Natural killer cell (primary cell): ENCODE measurements at regions not wholly inside any gene's neighbourhood (a gene's known extent, or its start where the extent isn't known, plus 50 kb on each side); places are given as distances from the start of the nearest gene placed in this dataset.

Experiments
- ATAC-seq, 3 donors: fragments of 150-1000 bp in 2 of 3; fragments of 200-7000 bp in 1 of 3; cut with Tn5 transposase; 1 replicate in 1 of 3; 2 replicates in 2 of 3; pipeline ENCODE4 v1.10.0; 2021; ENCODE audit warnings: mild to moderate bottlenecking in 2 of 3, moderate library complexity in 2 of 3
- DNase-seq, 2 donors: peaks; one replicate each; pipeline versions ENCODE4 v3.0.0 to v3.0.0-alpha.2; 2013 to 2021; ENCODE audit warnings: mixed read lengths in 1 of 2
- H3K27ac ChIP-seq: one replicate; pipeline ENCODE4 v1.5.1; 2013; ENCODE audit warnings: mild to moderate bottlenecking, low read length
- H3K27me3 ChIP-seq: one replicate; pipeline ENCODE4 v1.6.1; 2013; ENCODE audit warnings: low read length; ENCODE audit not compliant: control insufficient read depth, insufficient read depth
- H3K36me3 ChIP-seq: one replicate; pipeline ENCODE4 v1.6.1; 2013; ENCODE audit warnings: low read length; ENCODE audit not compliant: control insufficient read depth, insufficient read depth
- H3K4me1 ChIP-seq: one replicate; pipeline ENCODE4 v1.6.1; 2013; ENCODE audit warnings: low read length; ENCODE audit not compliant: control insufficient read depth, insufficient read depth
- H3K4me3 ChIP-seq: one replicate; pipeline ENCODE4 v1.5.1; 2013; ENCODE audit warnings: low read length
- H3K9me3 ChIP-seq: one replicate; pipeline ENCODE4 v1.6.1; 2013; ENCODE audit warnings: low read length; ENCODE audit not compliant: control insufficient read depth, insufficient read depth
- H3K27ac Mint-ChIP-seq, 2 donors: one replicate each; pipeline ENCODE4 v1.8.0; 2022; ENCODE audit warnings: mild to moderate bottlenecking in 2 of 2, mixed read lengths in 2 of 2, moderate library complexity in 1 of 2
- H3K27me3 Mint-ChIP-seq, 2 donors: one replicate each; pipeline ENCODE4 v1.8.0; 2022; ENCODE audit warnings: low read depth in 2 of 2, mixed read lengths in 2 of 2
- H3K36me3 Mint-ChIP-seq: one replicate; pipeline ENCODE4 v1.8.0; 2022; ENCODE audit warnings: mixed read lengths
- H3K4me1 Mint-ChIP-seq, 2 donors: one replicate each; pipeline ENCODE4 v1.8.0; 2022; ENCODE audit warnings: mixed read lengths in 2 of 2
- H3K4me3 Mint-ChIP-seq: one replicate; pipeline ENCODE4 v1.8.0; 2022; ENCODE audit warnings: mild to moderate bottlenecking, moderate library complexity, mixed read lengths
- H3K9me3 Mint-ChIP-seq, 2 donors: one replicate each; pipeline ENCODE4 v1.8.0; 2022; ENCODE audit warnings: mixed read lengths in 2 of 2
- CTCF ChIP-seq: fragments of 200-600 bp; IDR thresholded peaks from one replicate; pipeline ENCODE4 v1.8.0; 2022; ENCODE audit warnings: antibody characterized with exemption
- WGBS: methylation state at CpG from one replicate; pipeline ENCODE4 v1.1.7; 2013; ENCODE audit warnings: missing lambda C conversion rate; ENCODE audit not compliant: insufficient coverage; 5-methylcytosine and 5-hydroxymethylcytosine counted together
- intact Hi-C: fragments of 100-400 bp; cut with micrococcal nuclease; formaldehyde crosslinking; loops from one replicate; pipeline ENCODE4 v1.14.2; 2022

GRCh38 chr18:27372386-27372785 is 187.3 kb upstream of the CHST9 start:
- intact Hi-C loops, result no loop called here
- Mint-ChIP-seq H3K27ac (no peak overlapping the region), H3K4me1 (no peaks in the 10 kb centered on the region), H3K27me3 (no peaks in the 10 kb centered on the region), H3K9me3 (peaks cover 13 to 14% of the 10 kb centered on the region in 2 donors), H3K36me3 (no peaks in the 10 kb centered on the region), H3K4me3 (no peak overlapping the region)
- 4% methylated on average over 1 of the region's 1 CpG for WGBS
- no peak for DNase-seq
- Histone ChIP-seq H3K4me1 (no peaks in the 10 kb centered on the region), H3K9me3 (no peaks in the 10 kb centered on the region), H3K27me3 (no peaks in the 10 kb centered on the region), H3K27ac (no peak overlapping the region), H3K4me3 (no peak overlapping the region), H3K36me3 (no peaks in the 10 kb centered on the region)
- TF ChIP-seq CTCF, result no peak
- ATAC-seq, result no peak

GRCh38 chr18:27366665-27367064 is 181.6 kb upstream of the CHST9 start:
- no peaks in the 10 kb centered on the region for H3K27me3 ChIP-seq
- Mint-ChIP-seq H3K4me1 (no peaks in the 10 kb centered on the region), H3K27me3 (no peaks in the 10 kb centered on the region), H3K27ac (no peak overlapping the region), H3K36me3 (no peaks in the 10 kb centered on the region), H3K9me3 (peaks cover 11 to 22% of the 10 kb centered on the region in 2 donors), H3K4me3 (no peak overlapping the region)
- DNase-seq (no peak), ATAC-seq (no peak)
- 95% methylated on average over 5 of the region's 5 CpGs for WGBS
- no peaks in the 10 kb centered on the region for H3K9me3 ChIP-seq
- intact Hi-C loops, result no loop called here
- H3K36me3 ChIP-seq, result no peaks in the 10 kb centered on the region
- H3K4me1 ChIP-seq, result no peaks in the 10 kb centered on the region
- no peak overlapping the region for H3K4me3 ChIP-seq
- no peak for TF ChIP-seq CTCF
- H3K27ac ChIP-seq, result no peak overlapping the region

- no peak for TF ChIP-seq CTCF
- H3K27ac Mint-ChIP-seq, result no peak overlapping the region
- WGBS, result no CpG with 5 or more reads among the region's 1 CpG
- Histone ChIP-seq H3K4me3 (no peak overlapping the region), H3K36me3 (no peaks in the 10 kb centered on the region), H3K4me1 (no peaks in the 10 kb centered on the region), H3K9me3 (no peaks in the 10 kb centered on the region), H3K27me3 (no peaks in the 10 kb centered on the region), H3K27ac (no peak overlapping the region)
- intact Hi-C loops, result no loop called here
- no peaks in the 10 kb centered on the region for H3K4me1 Mint-ChIP-seq
- no peaks in the 10 kb centered on the region for H3K36me3 Mint-ChIP-seq
- H3K27me3 Mint-ChIP-seq, result no peaks in the 10 kb centered on the region
- peaks cover 10 to 22% of the 10 kb centered on the region in 2 donors for H3K9me3 Mint-ChIP-seq
- no peak overlapping the region for H3K4me3 Mint-ChIP-seq
- DNase-seq (no peak), ATAC-seq (no peak)
Observed at GRCh38 chr18:27366151-27366550, 181.0 kb upstream of the CHST9 start.

GRCh38 chr18:27363872-27364271 is 178.8 kb upstream of the CHST9 start:
- peaks cover 8 to 14% of the 10 kb centered on the region in 2 donors for H3K9me3 Mint-ChIP-seq

More at GRCh38 chr18:27363872-27364271, 178.8 kb upstream of the CHST9 start:
- Histone ChIP-seq H3K4me3 (no peak overlapping the region), H3K27ac (no peak overlapping the region), H3K27me3 (no peaks in the 10 kb centered on the region), H3K9me3 (no peaks in the 10 kb centered on the region), H3K4me1 (no peaks in the 10 kb centered on the region), H3K36me3 (no peaks in the 10 kb centered on the region)
- Mint-ChIP-seq H3K36me3 (no peaks in the 10 kb centered on the region), H3K4me1 (no peaks in the 10 kb centered on the region), H3K27ac (no peak overlapping the region), H3K27me3 (no peaks in the 10 kb centered on the region), H3K4me3 (no peak overlapping the region)
- DNase-seq, result no peak
- TF ChIP-seq CTCF, result no peak
- intact Hi-C loops, result no loop called here
- ATAC-seq, result no peak
